Hematopoietic multipotent progenitor cell treated with erythropoietin and hydrocortisone succinate and interleukin-3 and kit ligand, for 15 days (in vitro differentiated cells): ENCODE measurements at regions not wholly inside any gene's neighbourhood (a gene's known extent, or its start where the extent isn't known, plus 50 kb on each side); places are given as distances from the start of the nearest gene placed in this dataset.
"Not testable (repeated sequence)": the region's sequence is repeated elsewhere in the genome, so short reads cannot be mapped to it uniquely, and the experiment has no call there.

Experiments
- DNase-seq: peaks from one replicate; pipeline ENCODE4 v3.0.0-alpha.2; 2015; ENCODE audit warnings: low spot score

- DNase-seq = no peak
These were observed 803.6 kb downstream of the NR2F1-AS1 start for GRCh38 chr5:92777421-92777820.

DNA sequence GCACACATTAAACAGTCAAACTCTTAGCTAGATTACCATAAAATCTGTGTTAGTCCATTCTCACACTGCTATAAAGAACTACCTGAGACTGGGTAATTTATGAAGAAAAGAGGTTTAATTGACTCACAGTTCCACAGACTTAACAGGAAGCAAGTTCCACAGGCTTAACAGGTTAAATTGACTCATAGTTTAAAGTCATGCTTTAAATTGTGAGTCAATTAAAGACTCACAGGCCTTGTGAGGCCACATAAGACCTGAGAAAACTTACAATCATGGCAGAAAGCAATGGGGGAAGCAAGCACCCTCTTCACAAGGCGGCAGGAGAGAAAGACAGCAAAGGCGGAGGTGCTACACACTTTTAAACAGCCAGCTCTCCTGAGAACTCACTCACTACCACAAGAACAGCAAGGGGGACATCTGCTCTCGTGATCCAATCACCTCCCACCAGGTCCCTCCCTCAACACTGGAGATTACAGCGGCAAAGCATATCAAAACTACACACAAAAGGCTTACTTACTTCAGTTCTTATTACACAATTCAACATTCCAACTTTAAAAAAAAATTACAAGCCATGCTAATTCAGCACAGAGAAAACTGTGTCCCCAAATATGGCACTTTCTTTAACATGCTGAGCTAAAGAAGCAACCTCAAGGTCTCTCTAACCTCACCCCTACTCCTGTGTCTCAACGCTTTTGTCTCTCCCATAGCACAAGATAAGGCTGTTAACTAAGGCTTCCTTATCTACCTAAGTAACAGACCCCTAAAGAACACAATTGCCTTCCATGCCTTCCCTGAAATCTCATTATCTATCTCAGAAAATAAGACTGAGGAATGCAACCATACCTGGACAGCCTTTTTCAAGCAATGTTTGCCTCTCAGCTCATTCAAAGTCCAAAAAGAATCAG is 805.1 kb downstream of the NR2F1-AS1 start:
- DNase-seq = no peak

- DNase-seq = no peak
These were observed 811.0 kb downstream of the NR2F1-AS1 start for GRCh38 chr5:92769978-92770377.

DNA sequence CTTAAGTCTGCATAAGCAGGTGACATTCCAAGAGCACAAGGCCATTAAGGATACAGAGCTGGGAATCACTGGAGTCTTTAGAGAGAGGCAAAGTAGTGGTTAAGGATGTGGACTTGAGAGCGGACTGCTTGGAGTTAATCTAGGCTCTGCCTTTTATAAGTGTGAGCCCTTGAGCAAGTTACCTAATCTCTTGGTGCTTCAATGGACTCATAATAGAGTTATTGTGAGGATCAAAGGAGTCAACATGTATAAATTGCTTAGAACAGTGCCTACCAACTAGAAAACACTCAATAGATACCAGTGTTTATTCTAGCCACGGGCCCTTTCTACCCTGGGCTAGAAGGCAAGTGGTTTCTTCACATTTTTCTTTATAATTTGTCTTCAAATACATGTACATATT is 819.4 kb downstream of the NR2F1-AS1 start:
- DNase-seq = no peak

- no peak for DNase-seq
These were observed 820.5 kb downstream of the NR2F1-AS1 start for GRCh38 chr5:92760550-92760949.

DNA sequence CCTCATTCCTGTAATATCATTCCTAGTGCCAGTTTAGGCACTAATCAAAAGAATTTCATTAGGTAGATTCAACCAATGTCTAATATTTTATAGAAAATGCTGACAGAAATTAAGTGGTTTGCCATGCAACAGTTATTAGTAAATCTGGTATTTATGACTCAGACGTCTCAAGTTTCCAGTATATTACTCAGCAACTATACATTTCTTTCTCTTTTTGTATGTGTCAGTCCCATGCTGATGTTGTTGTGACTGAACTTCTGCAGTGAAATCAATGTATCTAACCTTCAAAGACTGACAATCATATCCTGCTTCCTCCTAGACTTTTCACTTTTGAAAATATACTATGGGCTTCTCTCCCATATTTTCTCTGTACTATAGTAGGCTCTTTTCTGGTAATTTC is 822.5 kb downstream of the NR2F1-AS1 start:
- no peak for DNase-seq

- no peak for DNase-seq
These were observed 831.1 kb downstream of the NR2F1-AS1 start for GRCh38 chr5:92749943-92750342.

DNA sequence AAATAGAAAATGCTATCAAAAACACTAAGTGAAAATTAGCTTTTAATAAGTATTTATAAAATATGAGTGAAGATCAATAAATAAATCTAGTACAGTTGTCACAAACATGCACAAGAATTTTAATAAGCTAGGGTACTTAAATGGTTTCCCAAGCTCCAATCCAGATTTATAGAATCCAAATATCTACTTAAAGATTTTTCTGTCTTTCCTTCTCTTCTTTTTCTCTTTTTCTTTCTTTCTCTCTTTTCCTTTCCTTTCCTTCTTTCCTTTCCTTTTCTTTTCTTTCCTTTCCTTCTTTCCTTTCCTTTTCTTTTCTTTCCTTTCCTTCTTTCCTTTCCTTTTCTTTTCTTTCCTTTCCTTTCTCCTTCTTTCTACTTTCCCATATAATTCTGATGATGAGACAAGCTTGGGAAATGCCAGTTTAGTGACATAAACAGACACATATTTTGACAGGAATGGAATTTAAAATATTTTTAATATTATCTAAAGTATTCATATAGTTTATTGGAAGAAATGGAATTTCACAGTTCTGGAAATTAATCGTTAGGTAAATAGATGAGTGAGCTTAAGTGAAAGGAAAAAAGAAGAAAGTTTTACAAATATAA is 832.8 kb downstream of the NR2F1-AS1 start:
- no peak for DNase-seq

GRCh38 chr5:92741906-92742305 is 839.1 kb downstream of the NR2F1-AS1 start:
- no peak for DNase-seq

- no peak for DNase-seq
These were observed 846.6 kb downstream of the NR2F1-AS1 start for GRCh38 chr5:92734211-92734940.

- no peak for DNase-seq
These were observed 850.5 kb downstream of the NR2F1-AS1 start for GRCh38 chr5:92730486-92730885.

DNA sequence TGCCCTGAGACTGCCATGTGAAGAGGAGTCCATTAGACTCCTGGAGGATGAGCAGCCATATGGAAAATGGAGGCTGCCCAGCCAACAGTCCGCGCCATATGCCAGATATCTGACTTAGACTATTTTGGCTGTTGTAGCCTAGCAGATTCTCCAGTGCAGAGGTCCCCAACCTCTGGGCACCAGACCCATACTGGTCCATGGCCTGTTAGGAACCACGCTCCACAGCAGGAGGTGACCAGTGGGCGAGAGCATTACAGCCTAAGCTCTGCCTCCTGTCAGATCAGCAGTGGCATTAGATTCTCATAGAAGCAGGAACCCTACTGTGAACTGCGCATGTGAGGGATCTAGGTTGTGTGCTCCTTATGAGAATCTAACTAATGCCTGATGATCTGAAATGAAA is 851.9 kb downstream of the NR2F1-AS1 start:
- no peak for DNase-seq

DNA sequence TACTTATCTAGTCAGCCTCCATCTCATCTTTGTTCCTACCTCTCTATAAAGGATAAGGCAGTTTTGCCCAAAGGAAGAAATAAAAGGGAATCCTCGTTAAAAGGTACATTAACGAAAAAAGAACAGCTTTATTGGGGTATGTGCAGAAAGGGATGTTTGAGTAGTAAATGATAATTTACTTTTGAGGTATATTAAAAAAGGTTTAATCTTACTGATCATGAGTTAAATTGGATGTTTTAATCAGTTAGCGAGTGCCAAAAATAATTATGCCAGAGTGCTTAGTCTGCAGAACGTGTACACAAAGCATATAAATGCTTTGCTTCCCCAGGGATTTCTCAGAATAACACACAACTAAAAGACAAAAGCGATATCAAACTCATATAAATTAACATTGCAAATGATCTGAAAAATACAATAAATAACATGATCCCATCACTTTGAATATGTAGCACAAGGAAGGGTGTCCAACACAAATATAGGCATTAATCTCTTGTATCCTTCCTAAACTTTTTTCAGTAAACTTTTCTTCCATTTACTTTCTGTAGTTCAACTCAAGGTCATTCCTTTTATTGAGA is 865.0 kb downstream of the NR2F1-AS1 start:
- DNase-seq = no peak

DNA sequence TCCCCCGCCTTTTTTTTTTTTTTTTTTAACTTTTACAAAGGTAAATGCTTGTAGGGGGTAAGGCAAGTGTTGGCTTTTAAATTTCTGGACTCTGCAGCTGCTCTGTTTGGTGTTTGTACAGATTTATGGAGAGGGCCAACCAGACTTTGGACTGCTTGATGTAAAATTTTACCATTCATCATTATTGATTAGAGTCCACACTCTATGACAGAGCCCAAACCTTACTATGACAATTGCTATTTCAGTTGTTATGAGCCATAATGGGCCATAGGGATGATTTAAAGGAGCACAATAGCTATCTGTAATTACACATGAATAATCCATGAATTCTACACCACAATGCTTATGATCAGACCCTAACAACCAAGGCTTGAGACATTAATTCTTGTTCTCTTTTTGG is 867.2 kb downstream of the NR2F1-AS1 start:
- no peak for DNase-seq

DNA sequence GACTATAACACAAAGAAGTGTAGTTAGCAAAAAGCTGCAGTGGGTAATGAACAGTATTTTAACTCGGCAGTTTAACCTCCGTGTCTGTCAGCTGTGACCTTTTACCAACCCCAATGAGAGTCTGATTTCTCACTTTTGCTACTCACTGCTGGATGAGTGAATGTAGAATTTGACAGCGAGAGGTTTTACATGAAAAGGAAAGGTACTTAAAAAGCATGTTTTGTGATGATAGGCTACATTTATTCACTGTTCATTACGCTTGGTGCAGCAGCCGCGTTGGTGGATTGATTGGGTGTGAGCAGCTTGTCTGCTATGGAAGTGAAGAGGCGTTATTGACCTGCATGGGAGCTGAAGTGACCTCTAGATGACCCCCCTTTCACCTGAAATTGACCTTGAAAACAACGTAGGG is 867.7 kb downstream of the NR2F1-AS1 start:
- DNase-seq = no peak

DNA sequence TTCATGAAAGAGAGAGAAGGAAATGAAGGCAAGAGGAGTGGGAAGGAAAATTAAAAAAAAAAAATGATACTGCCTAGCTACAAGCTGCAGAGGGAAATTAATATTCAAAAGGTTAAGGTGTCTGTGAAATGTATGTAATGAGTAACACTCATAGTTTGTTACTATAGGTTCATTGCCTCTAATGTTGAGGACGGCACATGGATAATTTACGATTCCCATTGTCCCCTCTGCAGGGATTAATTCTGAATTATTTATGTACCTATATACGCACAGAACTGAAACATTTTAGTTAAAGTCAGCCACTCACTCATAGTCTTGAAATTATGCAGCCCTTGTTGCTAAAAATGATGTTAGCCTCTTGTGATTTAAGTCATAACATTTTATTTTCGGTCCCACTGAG is 869.1 kb downstream of the NR2F1-AS1 start:
- DNase-seq = no peak

GRCh38 chr5:92704590-92704989 is 876.4 kb downstream of the NR2F1-AS1 start:
- no peak for DNase-seq

DNA sequence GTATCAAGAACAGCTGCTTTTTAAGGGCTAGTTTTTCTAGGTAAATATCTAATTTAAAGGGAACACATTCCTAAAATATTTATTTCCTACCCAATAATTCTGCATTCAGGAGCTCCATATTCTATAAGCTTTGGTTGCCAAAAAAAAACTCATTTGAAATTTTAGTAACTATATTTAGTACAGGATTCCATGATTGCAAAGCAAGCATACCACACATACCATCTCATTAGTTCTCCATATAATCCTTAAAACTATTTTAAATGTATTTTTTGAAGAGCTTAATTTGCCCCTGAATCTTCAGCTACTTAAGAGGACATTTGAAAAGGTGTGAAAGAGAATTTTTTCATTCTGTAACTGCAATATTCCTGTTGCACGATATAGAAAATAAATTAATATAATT is 877.0 kb downstream of the NR2F1-AS1 start:
- DNase-seq = no peak

- DNase-seq = no peak
These were observed 885.7 kb downstream of the NR2F1-AS1 start for GRCh38 chr5:92695123-92696003.

- DNase-seq = no peak
These were observed 887.0 kb downstream of the NR2F1-AS1 start for GRCh38 chr5:92694067-92694466.

GRCh38 chr5:92691955-92692354 is 889.1 kb downstream of the NR2F1-AS1 start:
- DNase-seq = not testable (repeated sequence)
